IPS-20b (cell line): ENCODE measurements at regions not wholly inside any gene's neighbourhood (a gene's known extent, or its start where the extent isn't known, plus 50 kb on each side); places are given as distances from the start of the nearest gene placed in this dataset.

Source experiments
- H3K27ac ChIP-seq: one replicate; pipeline ENCODE4 v1.5.1; 2013; ENCODE audit warnings: low read length
- H3K27me3 ChIP-seq: 2 replicates; pipeline ENCODE4 v1.6.1; 2013; ENCODE audit warnings: mild to moderate bottlenecking, low read length, inconsistent platforms; ENCODE audit not compliant: insufficient read depth
- H3K36me3 ChIP-seq: 2 replicates; pipeline ENCODE4 v1.6.1; 2013; ENCODE audit warnings: low read depth, mild to moderate bottlenecking, inconsistent platforms, low read length, moderate library complexity; ENCODE audit not compliant: insufficient read depth
- H3K4me1 ChIP-seq: 2 replicates; pipeline ENCODE4 v1.6.1; 2013; ENCODE audit warnings: mild to moderate bottlenecking, control low read depth, inconsistent platforms, low read length, moderate library complexity; ENCODE audit not compliant: insufficient read depth
- H3K4me3 ChIP-seq: 2 replicates; pipeline ENCODE4 v1.5.1; 2013; ENCODE audit warnings: mild to moderate bottlenecking, low read length, inconsistent platforms
- H3K9ac ChIP-seq: 2 replicates; pipeline ENCODE4 v1.6.1; 2013; ENCODE audit warnings: low read depth, mild to moderate bottlenecking, inconsistent platforms, low read length, moderate library complexity
- H3K9me3 ChIP-seq: 2 replicates; pipeline ENCODE4 v1.6.1; 2013; ENCODE audit warnings: mild to moderate bottlenecking, low read depth, low read length, inconsistent platforms; ENCODE audit not compliant: insufficient read depth

GRCh38 chr4:85399270-85399669 lies 75.7 kb upstream of the ARHGAP24 start:
- Histone ChIP-seq H3K4me3 (no peak overlapping the region), H3K9me3 (no peaks in the 10 kb centered on the region), H3K27ac (no peak overlapping the region), H3K27me3 (no peaks in the 10 kb centered on the region), H3K36me3 (no peaks in the 10 kb centered on the region), H3K9ac (no peak overlapping the region), H3K4me1 (no peaks in the 10 kb centered on the region; the same call in 1 of the 2 replicates)

GRCh38 chr4:85402371-85402770 lies 72.6 kb upstream of the ARHGAP24 start:
- Histone ChIP-seq H3K9ac (no peak overlapping the region), H3K4me3 (no peak overlapping the region), H3K36me3 (no peaks in the 10 kb centered on the region), H3K27ac (no peak overlapping the region), H3K4me1 (no peaks in the 10 kb centered on the region; the same call in 1 of the 2 replicates), H3K9me3 (no peaks in the 10 kb centered on the region), H3K27me3 (no peaks in the 10 kb centered on the region)

DNA sequence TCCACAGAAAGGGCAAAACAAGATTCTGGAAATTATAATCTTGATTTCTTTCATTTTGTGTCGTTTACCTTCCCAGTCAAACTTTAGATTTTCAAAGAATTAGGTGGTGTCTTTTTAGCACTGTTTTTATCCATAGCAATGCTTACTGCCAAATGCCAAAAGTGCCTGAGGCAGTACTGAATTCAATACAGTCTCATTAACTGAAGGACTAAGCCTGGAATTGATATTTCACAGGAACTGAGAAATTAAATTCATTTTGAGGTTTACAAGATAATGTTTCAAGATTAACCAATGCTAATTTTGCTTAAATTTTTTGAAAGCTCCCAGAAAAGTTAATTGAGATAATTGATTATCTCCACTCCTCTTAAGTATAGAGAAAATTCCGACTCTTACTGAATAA lies 68.8 kb upstream of the ARHGAP24 start:
- H3K9ac ChIP-seq = no peak overlapping the region
- H3K27me3 ChIP-seq = no peaks in the 10 kb centered on the region
- H3K4me3 ChIP-seq = no peak overlapping the region
- H3K36me3 ChIP-seq = no peaks in the 10 kb centered on the region
- no peaks in the 10 kb centered on the region; the same call in 1 of the 2 replicates for H3K4me1 ChIP-seq
- no peak overlapping the region for H3K27ac ChIP-seq
- no peaks in the 10 kb centered on the region for H3K9me3 ChIP-seq

- H3K27ac ChIP-seq = no peak overlapping the region
- no peak overlapping the region for H3K4me3 ChIP-seq
- no peaks in the 10 kb centered on the region for H3K27me3 ChIP-seq
- no peaks in the 10 kb centered on the region for H3K36me3 ChIP-seq
- no peaks in the 10 kb centered on the region for H3K9me3 ChIP-seq
- H3K4me1 ChIP-seq = no peaks in the 10 kb centered on the region
- H3K9ac ChIP-seq = no peak overlapping the region
Measured at GRCh38 chr4:85407546-85407945, 67.4 kb upstream of the ARHGAP24 start.

GRCh38 chr4:85408301-85408700 lies 66.6 kb upstream of the ARHGAP24 start:
- H3K27ac ChIP-seq = no peak overlapping the region

DNA sequence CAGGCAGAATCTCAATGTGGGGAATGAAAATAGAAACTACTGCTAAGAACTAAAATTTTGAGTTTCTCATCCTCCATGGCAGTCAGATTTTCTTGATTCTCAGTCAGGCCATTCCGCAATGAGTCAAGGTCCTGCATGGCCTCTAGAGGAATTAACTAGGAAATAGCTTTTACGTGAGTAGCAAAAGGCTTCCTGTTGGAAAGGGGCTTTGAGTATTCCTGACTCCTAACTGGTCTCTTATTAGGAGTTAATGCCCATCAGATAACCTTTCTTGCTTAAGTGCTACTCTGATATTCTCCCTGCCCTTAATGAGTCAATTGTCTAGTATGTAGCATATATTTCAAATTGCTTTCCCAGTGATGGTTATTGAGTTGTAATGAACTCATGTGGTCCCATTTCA lies 65.7 kb upstream of the ARHGAP24 start:
- H3K9me3 ChIP-seq = no peaks in the 10 kb centered on the region
- H3K36me3 ChIP-seq = no peaks in the 10 kb centered on the region
- H3K9ac ChIP-seq = no peak overlapping the region
- no peak overlapping the region for H3K27ac ChIP-seq
- no peak overlapping the region for H3K4me3 ChIP-seq
- H3K27me3 ChIP-seq = no peaks in the 10 kb centered on the region
- no peaks in the 10 kb centered on the region for H3K4me1 ChIP-seq

More at GRCh38 chr4:85408301-85408700, 66.6 kb upstream of the ARHGAP24 start:
- no peak overlapping the region for H3K9ac ChIP-seq
- no peaks in the 10 kb centered on the region for H3K36me3 ChIP-seq
- H3K4me1 ChIP-seq = no peaks in the 10 kb centered on the region
- H3K9me3 ChIP-seq = no peaks in the 10 kb centered on the region
- no peak overlapping the region for H3K4me3 ChIP-seq
- no peaks in the 10 kb centered on the region for H3K27me3 ChIP-seq

- no peaks in the 10 kb centered on the region for H3K4me1 ChIP-seq
Measured at GRCh38 chr4:85411386-85411785, 63.6 kb upstream of the ARHGAP24 start.

DNA sequence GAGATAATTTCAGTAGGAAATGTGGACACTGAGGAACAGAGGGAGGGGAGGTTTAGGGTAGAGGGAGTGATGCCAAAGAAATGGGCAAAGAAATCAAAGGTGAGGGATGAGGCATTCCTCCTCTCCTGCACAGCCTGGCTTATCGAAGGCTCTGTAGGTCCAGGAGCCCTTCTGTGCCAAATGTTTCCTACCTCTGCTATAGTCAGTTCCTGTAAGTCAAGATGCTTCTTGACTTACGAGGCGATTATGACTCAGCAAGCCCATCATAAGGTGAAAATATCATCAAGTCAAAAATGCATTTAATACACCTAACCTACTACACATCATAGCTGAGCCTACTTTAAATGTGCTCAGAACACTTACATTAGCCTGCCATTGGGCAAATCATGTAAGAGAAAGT lies 60.0 kb upstream of the ARHGAP24 start:
- Histone ChIP-seq H3K4me1 (no peaks in the 10 kb centered on the region), H3K36me3 (no peaks in the 10 kb centered on the region), H3K27ac (no peak overlapping the region), H3K27me3 (no peaks in the 10 kb centered on the region), H3K9me3 (no peaks in the 10 kb centered on the region), H3K4me3 (no peak overlapping the region), H3K9ac (no peak overlapping the region)

More at GRCh38 chr4:85411386-85411785, 63.6 kb upstream of the ARHGAP24 start:
- Histone ChIP-seq H3K27ac (no peak overlapping the region), H3K9me3 (no peaks in the 10 kb centered on the region), H3K27me3 (no peaks in the 10 kb centered on the region), H3K4me3 (no peak overlapping the region), H3K9ac (no peak overlapping the region), H3K36me3 (no peaks in the 10 kb centered on the region)

- Histone ChIP-seq H3K4me3 (no peak overlapping the region), H3K36me3 (no peaks in the 10 kb centered on the region), H3K27ac (no peak overlapping the region), H3K27me3 (no peaks in the 10 kb centered on the region), H3K9me3 (no peaks in the 10 kb centered on the region), H3K9ac (no peak overlapping the region), H3K4me1 (no peaks in the 10 kb centered on the region)
Measured at GRCh38 chr4:85416094-85416493, 58.9 kb upstream of the ARHGAP24 start.

- H3K27me3 ChIP-seq = no peaks in the 10 kb centered on the region
- no peak overlapping the region for H3K9ac ChIP-seq
- no peaks in the 10 kb centered on the region for H3K4me1 ChIP-seq
- no peaks in the 10 kb centered on the region for H3K36me3 ChIP-seq
- H3K27ac ChIP-seq = no peak overlapping the region
- no peaks in the 10 kb centered on the region for H3K9me3 ChIP-seq
- H3K4me3 ChIP-seq = no peak overlapping the region
Measured at GRCh38 chr4:85419103-85419502, 55.8 kb upstream of the ARHGAP24 start.

GRCh38 chr4:85420831-85421230 lies 54.1 kb upstream of the ARHGAP24 start:
- Histone ChIP-seq H3K9me3 (no peaks in the 10 kb centered on the region), H3K9ac (no peak overlapping the region), H3K4me3 (no peak overlapping the region), H3K4me1 (no peaks in the 10 kb centered on the region; the same call in 1 of the 2 replicates), H3K27me3 (no peaks in the 10 kb centered on the region), H3K27ac (no peak overlapping the region), H3K36me3 (no peaks in the 10 kb centered on the region)

- Histone ChIP-seq H3K9ac (no peak overlapping the region), H3K4me3 (no peak overlapping the region), H3K27ac (no peak overlapping the region), H3K36me3 (no peaks in the 10 kb centered on the region), H3K27me3 (no peaks in the 10 kb centered on the region), H3K4me1 (peaks cover 5% of the 10 kb centered on the region; the same call in 1 of the 2 replicates), H3K9me3 (no peaks in the 10 kb centered on the region)
Measured at GRCh38 chr4:85423431-85423830, 51.5 kb upstream of the ARHGAP24 start.
